K562 (cell line): ENCODE measurements at regions not wholly inside any gene's neighbourhood (a gene's known extent, or its start where the extent isn't known, plus 50 kb on each side); places are given as distances from the start of the nearest gene placed in this dataset.

ENCODE experiments used
- ATAC-seq: fragments of 200-7000 bp; cut with Tn5 transposase; 3 replicates; pipeline ENCODE4 v1.9.1; 2020; ENCODE audit warnings: moderate library complexity
- BruUV-seq: library from RNA; stranded (reverse); fragments of 400-500 nt; replicated peaks from 2 replicates; lab custom pipeline; 2021; lab: Mats Ljungman, UMichigan
- CTCF ChIA-PET: fragments of 300-600 bp; formaldehyde crosslinking; extraction: SDS; loops from one replicate; lab custom pipeline; 2021; ENCODE audit warnings: low intra/inter-chr PET ratio; lab: Yijun Ruan, JAX
- POLR2A ChIA-PET: fragments of 300-600, 350-650 bp; sonication (Branson Sonifier 250); formaldehyde crosslinking; extraction: SDS; loops from one replicate; lab custom pipeline; 2021; ENCODE audit warnings: antibody characterized with exemption, inconsistent platforms; lab: Yijun Ruan, JAX
- DNase-seq, 4 experiments: peaks; one replicate each; pipeline versions ENCODE4 v3.0.0 to v3.0.0-alpha.2; 2011 to 2018; ENCODE audit warnings: low spot score in 3 of 4, mixed read lengths in 3 of 4; ENCODE audit errors: extremely low read depth in 1 of 4
- FAIRE-seq: peaks from 2 replicates; lab custom pipeline; 2011; peaks lifted over from hg19 to GRCh38; lab: Jason Lieb, UNC
- H2AFZ ChIP-seq: 2 replicates; pipeline ENCODE4 v1.6.0; 2011; ENCODE audit warnings: low read depth, low read length, control low read depth, inconsistent platforms
- H3K27ac ChIP-seq: fragments of 200-600 bp; 3 replicates; pipeline ENCODE4 v1.8.0; 2011; ENCODE audit warnings: low read depth, mild to moderate bottlenecking, control low read depth, inconsistent platforms, low read length, moderate library complexity, mixed read lengths; ENCODE audit errors: extremely low read depth
- H3K27me3 ChIP-seq, 2 experiments: fragments of 300-600 bp in 1 of 2; 2 replicates in 1 of 2; 3 replicates in 1 of 2; pipeline versions ENCODE4 v1.6.0 to v1.8.0; 2011; ENCODE audit warnings: inconsistent platforms in 2 of 2, low read length in 2 of 2, mild to moderate bottlenecking in 1 of 2, mixed read lengths in 1 of 2, moderate library complexity in 1 of 2; ENCODE audit not compliant: control insufficient read depth in 2 of 2, insufficient read depth in 2 of 2
- H3K36me3 ChIP-seq: fragments of 300-600 bp; 3 replicates; pipeline ENCODE4 v1.8.0; 2011; ENCODE audit warnings: mild to moderate bottlenecking, low read length, inconsistent platforms; ENCODE audit not compliant: control insufficient read depth, insufficient read depth
- H3K4me1 ChIP-seq, 2 experiments: fragments of 200-600 bp in 1 of 2; replicated peaks in 1 of 2; 2 replicates in 1 of 2; 3 replicates in 1 of 2; pipeline versions ENCODE4 v1.5.1 to v1.8.0; 2011; ENCODE audit warnings: inconsistent platforms in 2 of 2, low read length in 2 of 2, mild to moderate bottlenecking in 1 of 2, mixed read lengths in 1 of 2, moderate library complexity in 1 of 2; ENCODE audit not compliant: control insufficient read depth in 2 of 2, insufficient read depth in 2 of 2
- H3K4me2 ChIP-seq: 2 replicates; pipeline ENCODE4 v1.6.1; 2011; ENCODE audit warnings: low read length, control low read depth, inconsistent platforms, mixed read lengths; ENCODE audit not compliant: insufficient read depth
- H3K4me3 ChIP-seq: fragments of 200-600 bp; sonication (generic), shearing (Covaris generic); 2 replicates; pipeline ENCODE4 v1.5.1; 2016; ENCODE audit warnings: control low read depth, inconsistent platforms
- H3K79me2 ChIP-seq: fragments of 200-600 bp; 3 replicates; pipeline ENCODE4 v1.8.0; 2011; ENCODE audit warnings: low read length, inconsistent platforms; ENCODE audit not compliant: control insufficient read depth, insufficient read depth
- H3K9ac ChIP-seq, 2 experiments: 2 replicates each; pipeline versions ENCODE4 v1.6.0 to v1.6.1; 2011; ENCODE audit warnings: low read depth in 2 of 2, low read length in 2 of 2, control low read depth in 1 of 2, inconsistent platforms in 1 of 2, mild to moderate bottlenecking in 1 of 2, mixed read lengths in 1 of 2; ENCODE audit not compliant: insufficient read depth in 1 of 2
- H3K9me1 ChIP-seq: one replicate; pipeline ENCODE4 v1.6.0; 2011; ENCODE audit warnings: inconsistent platforms, mild to moderate bottlenecking, low read length, moderate library complexity; ENCODE audit not compliant: control insufficient read depth, insufficient read depth
- H3K9me3 ChIP-seq: replicated peaks from 2 replicates; pipeline ENCODE4 v1.5.1; 2011; ENCODE audit warnings: low read depth, low read length, inconsistent platforms; ENCODE audit not compliant: control insufficient read depth, insufficient read depth
- H4K20me1 ChIP-seq: replicated peaks from 2 replicates; pipeline ENCODE4 v1.6.1; 2011; ENCODE audit warnings: low read length, inconsistent platforms, mixed read lengths; ENCODE audit not compliant: control insufficient read depth, insufficient read depth
- ILF3 ChIP-seq: fragments of 450-650 bp; IDR thresholded peaks from 2 replicates; pipeline ENCODE4 v1.6.1; 2018; ENCODE audit warnings: antibody characterized with exemption, mild to moderate bottlenecking, moderate library complexity, borderline replicate concordance
- KDM5B ChIP-seq: fragments of 200-600 bp; sonication (generic); IDR thresholded peaks from 2 replicates; pipeline ENCODE4 v1.6.1; 2012; ENCODE audit warnings: low read depth, mild to moderate bottlenecking, moderate library complexity, low read length, control low read depth, inconsistent platforms; ENCODE audit not compliant: insufficient replicate concordance
- MAFG ChIP-seq: fragments of 450-650 bp; conservative IDR thresholded peaks from 2 replicates; pipeline ENCODE4 v1.6.1; 2016; ENCODE audit warnings: missing genetic modification characterization, missing compliant biosample characterization
- NFRKB ChIP-seq: fragments of 450-650 bp; IDR thresholded peaks from 2 replicates; pipeline ENCODE4 v1.6.1; 2016; ENCODE audit warnings: low read depth
- PURB ChIP-seq: sonication (generic); formaldehyde crosslinking; IDR thresholded peaks from 2 replicates; pipeline ENCODE4 v1.9.0; 2021; ENCODE audit warnings: low read depth, mild to moderate bottlenecking, missing genetic modification reagents
- SNRNP70 ChIP-seq: fragments of 200-400 bp; formaldehyde crosslinking; optimal IDR thresholded peaks from 2 replicates; pipeline ENCODE3; 2017; ENCODE audit warnings: low read depth, low read length
- ZNF133 ChIP-seq: fragments of 250-450 bp; sonication (Bioruptor Pico); IDR thresholded peaks from 2 replicates; pipeline ENCODE4 v1.4.0; 2020; ENCODE audit warnings: mild to moderate bottlenecking
- ZNF311 ChIP-seq: fragments of 250-450 bp; sonication (Bioruptor Pico); IDR thresholded peaks from 2 replicates; pipeline ENCODE4 v1.4.0; 2020; ENCODE audit warnings: mild to moderate bottlenecking, moderate library complexity
- ZZZ3 ChIP-seq: fragments of 450-650 bp; IDR thresholded peaks from 2 replicates; pipeline ENCODE4 v1.6.1; 2016; ENCODE audit warnings: antibody characterized with exemption, mild to moderate bottlenecking, moderate library complexity
- WGBS: fragments of 100-300 bp; shearing (Covaris generic); methylation state at CpG from one replicate; pipeline ENCODE4 v1.1.6; 2016; ENCODE audit warnings: low coverage, mixed read lengths; ENCODE audit not compliant: insufficient coverage; ENCODE audit errors: missing lambda C conversion rate; 5-methylcytosine and 5-hydroxymethylcytosine counted together
- in situ Hi-C: fragments of 300-500 bp; cut with MboI; formaldehyde crosslinking; loops from 4 replicates; pipeline ENCODE4 v1.15.0; 2018; ENCODE audit warnings: inconsistent platforms, mixed read lengths
- intact Hi-C: fragments of 100-400 bp; cut with micrococcal nuclease; formaldehyde crosslinking; loops from 2 replicates; pipeline ENCODE4 v1.14.2; 2022
- TF ChIP-seq, protein P1 (sequence below): fragments of 200-400 bp; formaldehyde crosslinking; IDR thresholded peaks from 2 replicates; pipeline ENCODE4 v1.6.1; 2017; ENCODE audit warnings: mild to moderate bottlenecking, low read depth, low read length, moderate library complexity

DNA sequence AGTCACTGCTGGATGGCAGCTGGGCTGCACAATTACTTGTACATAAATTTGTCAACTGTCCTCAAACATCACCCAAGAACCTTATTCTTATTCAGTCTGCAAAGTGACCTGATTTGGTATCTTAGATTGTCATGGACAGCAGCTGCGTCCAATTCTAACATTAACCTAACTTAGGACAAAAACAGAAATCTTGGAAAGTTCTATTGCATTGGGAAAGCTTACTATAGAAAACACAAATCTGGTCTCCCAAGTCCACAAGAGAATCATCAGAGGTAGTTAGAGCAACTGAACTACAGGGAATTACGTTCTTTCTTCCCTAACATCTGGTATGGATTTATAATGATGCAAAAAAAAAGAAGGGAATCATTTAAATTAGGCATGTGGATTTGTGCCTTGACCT lies 283.9 kb downstream of the NR2F1-AS1 start (continued):
- TF ChIP-seq, protein P1, sequence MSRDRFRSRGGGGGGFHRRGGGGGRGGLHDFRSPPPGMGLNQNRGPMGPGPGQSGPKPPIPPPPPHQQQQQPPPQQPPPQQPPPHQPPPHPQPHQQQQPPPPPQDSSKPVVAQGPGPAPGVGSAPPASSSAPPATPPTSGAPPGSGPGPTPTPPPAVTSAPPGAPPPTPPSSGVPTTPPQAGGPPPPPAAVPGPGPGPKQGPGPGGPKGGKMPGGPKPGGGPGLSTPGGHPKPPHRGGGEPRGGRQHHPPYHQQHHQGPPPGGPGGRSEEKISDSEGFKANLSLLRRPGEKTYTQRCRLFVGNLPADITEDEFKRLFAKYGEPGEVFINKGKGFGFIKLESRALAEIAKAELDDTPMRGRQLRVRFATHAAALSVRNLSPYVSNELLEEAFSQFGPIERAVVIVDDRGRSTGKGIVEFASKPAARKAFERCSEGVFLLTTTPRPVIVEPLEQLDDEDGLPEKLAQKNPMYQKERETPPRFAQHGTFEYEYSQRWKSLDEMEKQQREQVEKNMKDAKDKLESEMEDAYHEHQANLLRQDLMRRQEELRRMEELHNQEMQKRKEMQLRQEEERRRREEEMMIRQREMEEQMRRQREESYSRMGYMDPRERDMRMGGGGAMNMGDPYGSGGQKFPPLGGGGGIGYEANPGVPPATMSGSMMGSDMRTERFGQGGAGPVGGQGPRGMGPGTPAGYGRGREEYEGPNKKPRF = no peak
- TF ChIP-seq ZZZ3 (no peak), NFRKB (no peak)

DNA sequence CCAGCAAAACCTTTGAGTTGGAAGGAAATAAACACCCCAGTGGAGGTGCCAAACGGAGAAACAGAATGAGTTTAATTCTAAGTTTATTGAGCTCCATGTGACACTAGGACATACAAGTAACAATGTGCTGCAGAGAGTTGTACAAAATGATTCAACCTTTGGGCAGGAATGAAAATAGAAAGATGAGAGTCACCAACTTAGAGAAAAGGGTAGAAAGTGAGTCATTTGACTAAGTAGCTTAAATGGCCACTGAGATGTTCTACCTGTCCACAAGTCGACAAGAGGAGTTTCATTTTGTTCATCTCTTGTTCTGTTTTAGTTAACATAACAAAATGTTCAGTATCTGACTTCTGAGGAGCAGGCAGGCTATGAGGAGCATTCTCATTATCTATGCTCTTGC lies 284.7 kb downstream of the NR2F1-AS1 start:
- Histone ChIP-seq H3K9ac (no peak overlapping the region), H3K9me1 (no peaks in the 10 kb centered on the region), H3K4me1 (no peaks in the 10 kb centered on the region), H3K27ac (no peak overlapping the region), H3K9me3 (no peaks in the 10 kb centered on the region), H3K4me3 (no peak overlapping the region), H3K36me3 (no peaks in the 10 kb centered on the region), H4K20me1 (no peaks in the 10 kb centered on the region), H2AFZ (no peak overlapping the region), H3K4me2 (no peak overlapping the region), H3K79me2 (no peaks in the 10 kb centered on the region)
- in situ Hi-C loops (no loop called here), intact Hi-C loops (no loop called here)
- WGBS = 0% methylated on average over 2 of the region's 2 CpGs
- FAIRE-seq = no peak
- POLR2A ChIA-PET = no interaction called here
- CTCF ChIA-PET = no interaction called here
- DNase-seq = no peak
- ATAC-seq = no peak
- no TSS peak for BruUV-seq
- TF ChIP-seq ZZZ3 = no peak
- no peak for TF ChIP-seq ILF3
- no peak for TF ChIP-seq PURB (CRISPR knock-in tag)
- TF ChIP-seq ZNF311 (CRISPR knock-in tag) = no peak
- TF ChIP-seq SNRNP70 = no peak
- TF ChIP-seq KDM5B = no peak
- no peak for TF ChIP-seq ZNF133
- no peak for TF ChIP-seq MAFG (tag)
- TF ChIP-seq, all 486 proteins: peak for 0
- H3K27me3 ChIP-seq = no peaks in the 10 kb centered on the region
